K562 (cell line): ENCODE measurements at regions not wholly inside any gene's neighbourhood (a gene's known extent, or its start where the extent isn't known, plus 50 kb on each side); places are given as distances from the start of the nearest gene placed in this dataset.

ENCODE experiments used
- NFRKB ChIP-seq: fragments of 450-650 bp; IDR thresholded peaks from 2 replicates; pipeline ENCODE4 v1.6.1; 2016; ENCODE audit warnings: low read depth
- ZBTB8A ChIP-seq: fragments of 450-650 bp; IDR thresholded peaks from 2 replicates; pipeline ENCODE4 v1.6.1; 2018; ENCODE audit warnings: mild to moderate bottlenecking, moderate library complexity; ENCODE audit not compliant: partially characterized antibody
- TF ChIP-seq, protein P1 (sequence below): fragments of 200-400 bp; formaldehyde crosslinking; IDR thresholded peaks from 2 replicates; pipeline ENCODE4 v1.6.1; 2017; ENCODE audit warnings: mild to moderate bottlenecking, low read depth, low read length, moderate library complexity
- TF ChIP-seq, protein P2 (sequence below): sonication (generic); formaldehyde crosslinking; IDR thresholded peaks from 2 replicates; pipeline ENCODE4 v1.8.0; 2022; ENCODE audit warnings: mild to moderate bottlenecking, missing genetic modification reagents, borderline replicate concordance

DNA sequence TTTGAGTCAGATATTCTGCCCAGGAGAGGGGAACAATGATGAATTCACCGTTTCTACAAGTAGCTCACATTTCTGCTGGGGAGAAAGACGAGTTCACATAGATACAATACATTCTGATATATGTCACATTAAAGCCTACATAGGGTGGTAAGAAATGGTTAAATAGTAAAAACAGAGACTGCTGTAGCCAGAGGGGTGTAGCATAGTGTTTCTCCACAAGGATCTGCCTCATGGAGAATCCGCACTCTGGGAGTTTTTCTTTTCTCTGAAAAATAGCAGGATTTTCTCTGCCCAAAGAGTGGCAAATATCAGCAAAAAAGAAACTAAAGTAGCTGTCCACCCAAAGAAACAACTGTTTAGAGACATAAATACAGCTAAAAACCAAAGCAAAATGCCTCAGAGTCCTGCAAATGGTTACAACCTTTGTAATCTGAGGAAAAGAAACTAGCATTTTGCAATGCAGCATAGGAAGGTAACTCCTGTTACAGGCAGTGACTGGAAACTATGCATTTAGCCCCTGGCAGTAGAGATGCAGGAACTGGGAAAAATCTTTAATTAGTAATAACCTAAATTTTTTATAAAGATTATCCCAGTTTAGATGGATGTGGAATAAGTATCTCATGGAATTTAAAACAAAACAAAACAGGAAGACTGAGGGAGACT is 1126.7 kb upstream of the ADGRL2 start:
- TF ChIP-seq, protein P1, sequence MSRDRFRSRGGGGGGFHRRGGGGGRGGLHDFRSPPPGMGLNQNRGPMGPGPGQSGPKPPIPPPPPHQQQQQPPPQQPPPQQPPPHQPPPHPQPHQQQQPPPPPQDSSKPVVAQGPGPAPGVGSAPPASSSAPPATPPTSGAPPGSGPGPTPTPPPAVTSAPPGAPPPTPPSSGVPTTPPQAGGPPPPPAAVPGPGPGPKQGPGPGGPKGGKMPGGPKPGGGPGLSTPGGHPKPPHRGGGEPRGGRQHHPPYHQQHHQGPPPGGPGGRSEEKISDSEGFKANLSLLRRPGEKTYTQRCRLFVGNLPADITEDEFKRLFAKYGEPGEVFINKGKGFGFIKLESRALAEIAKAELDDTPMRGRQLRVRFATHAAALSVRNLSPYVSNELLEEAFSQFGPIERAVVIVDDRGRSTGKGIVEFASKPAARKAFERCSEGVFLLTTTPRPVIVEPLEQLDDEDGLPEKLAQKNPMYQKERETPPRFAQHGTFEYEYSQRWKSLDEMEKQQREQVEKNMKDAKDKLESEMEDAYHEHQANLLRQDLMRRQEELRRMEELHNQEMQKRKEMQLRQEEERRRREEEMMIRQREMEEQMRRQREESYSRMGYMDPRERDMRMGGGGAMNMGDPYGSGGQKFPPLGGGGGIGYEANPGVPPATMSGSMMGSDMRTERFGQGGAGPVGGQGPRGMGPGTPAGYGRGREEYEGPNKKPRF = no peak
- TF ChIP-seq, protein P2, sequence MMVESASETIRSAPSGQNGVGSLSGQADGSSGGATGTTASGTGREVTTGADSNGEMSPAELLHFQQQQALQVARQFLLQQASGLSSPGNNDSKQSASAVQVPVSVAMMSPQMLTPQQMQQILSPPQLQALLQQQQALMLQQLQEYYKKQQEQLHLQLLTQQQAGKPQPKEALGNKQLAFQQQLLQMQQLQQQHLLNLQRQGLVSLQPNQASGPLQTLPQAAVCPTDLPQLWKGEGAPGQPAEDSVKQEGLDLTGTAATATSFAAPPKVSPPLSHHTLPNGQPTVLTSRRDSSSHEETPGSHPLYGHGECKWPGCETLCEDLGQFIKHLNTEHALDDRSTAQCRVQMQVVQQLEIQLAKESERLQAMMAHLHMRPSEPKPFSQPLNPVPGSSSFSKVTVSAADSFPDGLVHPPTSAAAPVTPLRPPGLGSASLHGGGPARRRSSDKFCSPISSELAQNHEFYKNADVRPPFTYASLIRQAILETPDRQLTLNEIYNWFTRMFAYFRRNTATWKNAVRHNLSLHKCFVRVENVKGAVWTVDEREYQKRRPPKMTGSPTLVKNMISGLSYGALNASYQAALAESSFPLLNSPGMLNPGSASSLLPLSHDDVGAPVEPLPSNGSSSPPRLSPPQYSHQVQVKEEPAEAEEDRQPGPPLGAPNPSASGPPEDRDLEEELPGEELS (CRISPR knock-in tag) = no peak
- no peak for TF ChIP-seq NFRKB
- TF ChIP-seq ZBTB8A = no peak
